HuH-7.5 (cell line): ENCODE measurements at regions not wholly inside any gene's neighbourhood (a gene's known extent, or its start where the extent isn't known, plus 50 kb on each side); places are given as distances from the start of the nearest gene placed in this dataset.
"Not testable (repeated sequence)": the region's sequence is repeated elsewhere in the genome, so short reads cannot be mapped to it uniquely, and the experiment has no call there.

Source experiments
- DNase-seq: peaks from one replicate; pipeline ENCODE4 v3.0.0; 2011; ENCODE audit warnings: low spot score

- no peak for DNase-seq
Measured at GRCh38 chr7:152502813-152503790, 67.3 kb upstream of the KMT2C start.

- DNase-seq, result no peak
Measured at GRCh38 chr7:152501506-152501905, 65.7 kb upstream of the KMT2C start.

GRCh38 chr7:152499969-152500368 is 64.2 kb upstream of the KMT2C start:
- DNase-seq, result not testable (repeated sequence)

- no peak for DNase-seq
Measured at GRCh38 chr7:152495867-152496266, 60.1 kb upstream of the KMT2C start.

DNA sequence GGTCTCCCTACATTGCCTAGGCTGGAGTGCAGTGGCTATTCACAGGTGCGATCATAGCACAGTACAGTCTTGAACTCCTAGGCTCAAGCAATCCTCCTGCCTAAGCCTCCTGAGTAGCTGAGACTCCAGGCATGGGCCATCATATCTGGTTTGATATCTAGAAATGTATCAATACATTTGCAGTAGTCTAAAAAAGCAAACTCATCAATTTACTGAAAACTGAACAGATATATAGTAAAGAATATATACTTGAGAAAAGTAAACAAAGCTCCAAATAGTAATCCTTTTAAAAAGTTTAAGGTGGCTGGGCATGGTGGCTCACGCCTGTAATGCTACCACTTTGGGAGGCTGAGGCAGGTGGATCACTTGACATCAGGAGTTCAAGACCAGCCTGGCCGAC is 57.1 kb upstream of the KMT2C start:
- DNase-seq, result no peak

- DNase-seq, result no peak
Measured at GRCh38 chr7:152489044-152489443, 53.2 kb upstream of the KMT2C start.

- DNase-seq, result no peak
Measured at GRCh38 chr7:152486968-152487367, 51.2 kb upstream of the KMT2C start.

DNA sequence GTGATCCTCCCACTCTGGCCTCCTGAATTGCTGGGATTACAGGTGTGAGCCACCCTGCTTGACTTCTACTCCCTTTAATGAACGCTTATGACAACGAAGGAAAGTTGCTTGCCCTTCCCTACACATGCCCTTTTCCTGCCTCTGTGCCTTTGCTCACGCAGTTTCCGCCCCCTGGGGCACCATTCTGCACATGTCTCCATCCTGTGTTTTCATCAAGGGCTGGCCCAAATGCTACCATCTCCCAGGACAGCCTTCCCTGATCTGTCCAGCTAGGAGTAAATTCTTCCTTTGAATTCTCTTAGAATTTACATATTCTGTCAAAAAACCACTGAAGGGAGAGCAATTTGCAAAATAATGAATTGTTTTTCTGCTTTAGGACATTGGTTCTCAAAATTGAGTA is 50.0 kb upstream of the KMT2C start:
- no peak for DNase-seq
